OCI-LY7 (cell line): ENCODE measurements at regions not wholly inside any gene's neighbourhood (a gene's known extent, or its start where the extent isn't known, plus 50 kb on each side); places are given as distances from the start of the nearest gene placed in this dataset.

Source experiments
- CTCF ChIP-seq: fragments of 200-600 bp; sonication (generic); conservative IDR thresholded peaks from 2 replicates; pipeline ENCODE4 v1.5.1; 2014; ENCODE audit warnings: mild to moderate bottlenecking, antibody characterized with exemption, low read length, moderate library complexity, mixed read lengths
- EZH2phosphoT487 ChIP-seq: fragments of 200-600 bp; sonication (generic); IDR thresholded peaks from 2 replicates; pipeline ENCODE4 v1.6.1; 2018; ENCODE audit warnings: low read depth, borderline replicate concordance, mild to moderate bottlenecking, mixed run types, antibody characterized with exemption, low read length, moderate library complexity, mixed read lengths

GRCh38 chr1:4957027-4957426 is 302.6 kb downstream of the AJAP1 start:
- no peak for TF ChIP-seq CTCF
- no peak for TF ChIP-seq EZH2phosphoT487
